OCI-LY3 (cell line): ENCODE measurements at regions not wholly inside any gene's neighbourhood (a gene's known extent, or its start where the extent isn't known, plus 50 kb on each side); places are given as distances from the start of the nearest gene placed in this dataset.

ENCODE experiments used
- H2AFZ ChIP-seq: fragments of 200-600, 300-600 bp; shearing (Covaris generic); 2 replicates; pipeline ENCODE4 v1.6.0; 2014; ENCODE audit warnings: antibody characterized with exemption, low read depth, low read length
- H3K27ac ChIP-seq: fragments of 200-600, 300-600 bp; sonication (generic); 2 replicates; pipeline ENCODE4 v1.5.1; 2014; ENCODE audit warnings: mild to moderate bottlenecking, low read length, moderate library complexity, mixed read lengths
- H3K27me3 ChIP-seq: fragments of 200-600, 300-600 bp; sonication (generic); 2 replicates; pipeline ENCODE4 v1.6.1; 2014; ENCODE audit warnings: low read depth, low read length, mixed read lengths
- H3K36me3 ChIP-seq: fragments of 200-600, 300-600 bp; sonication (generic); replicated peaks from 2 replicates; pipeline ENCODE3; 2014; ENCODE audit warnings: low read depth, low read length, mixed read lengths
- H3K4me1 ChIP-seq: fragments of 300-600, 200-600 bp; sonication (generic); 2 replicates; pipeline ENCODE4 v1.6.1; 2014; ENCODE audit warnings: low read length, mixed read lengths
- H3K4me2 ChIP-seq: fragments of 200-600, 300-600 bp; sonication (generic); 2 replicates; pipeline ENCODE4 v1.6.1; 2014; ENCODE audit warnings: low read length, mixed read lengths
- H3K4me3 ChIP-seq: fragments of 300-600, 200-600 bp; sonication (generic); 2 replicates; pipeline ENCODE4 v1.5.1; 2014; ENCODE audit warnings: antibody characterized with exemption, mild to moderate bottlenecking, low read length, moderate library complexity
- H3K79me2 ChIP-seq: fragments of 300-600, 200-600 bp; shearing (Covaris generic); 2 replicates; pipeline ENCODE4 v1.6.1; 2014; ENCODE audit warnings: mild to moderate bottlenecking, low read length, mixed read lengths
- H3K9ac ChIP-seq: fragments of 300-600, 200-600 bp; shearing (Covaris generic); 2 replicates; pipeline ENCODE4 v1.6.0; 2014; ENCODE audit warnings: mild to moderate bottlenecking, low read length, moderate library complexity
- H3K9me3 ChIP-seq: fragments of 200-600, 300-600 bp; shearing (Covaris generic); 2 replicates; pipeline ENCODE4 v1.6.1; 2014; ENCODE audit warnings: low read length, mixed read lengths; ENCODE audit not compliant: insufficient read depth
- H4K20me1 ChIP-seq: fragments of 200-600, 300-600 bp; sonication (generic); 2 replicates; pipeline ENCODE4 v1.6.1; 2016; ENCODE audit warnings: low read length, mixed read lengths; ENCODE audit not compliant: insufficient read depth
- EZH2phosphoT487 ChIP-seq: fragments of 200-600 bp; shearing (Covaris generic); IDR thresholded peaks from 2 replicates; pipeline ENCODE4 v1.6.1; 2018; ENCODE audit warnings: antibody characterized with exemption, mixed run types, low read depth
- TF ChIP-seq, protein P1 (sequence below): fragments of 200-600, 300-600 bp; sonication (generic); IDR thresholded peaks from 2 replicates; pipeline ENCODE4 v1.5.1; 2014; ENCODE audit warnings: antibody characterized with exemption, low read length, low read depth

DNA sequence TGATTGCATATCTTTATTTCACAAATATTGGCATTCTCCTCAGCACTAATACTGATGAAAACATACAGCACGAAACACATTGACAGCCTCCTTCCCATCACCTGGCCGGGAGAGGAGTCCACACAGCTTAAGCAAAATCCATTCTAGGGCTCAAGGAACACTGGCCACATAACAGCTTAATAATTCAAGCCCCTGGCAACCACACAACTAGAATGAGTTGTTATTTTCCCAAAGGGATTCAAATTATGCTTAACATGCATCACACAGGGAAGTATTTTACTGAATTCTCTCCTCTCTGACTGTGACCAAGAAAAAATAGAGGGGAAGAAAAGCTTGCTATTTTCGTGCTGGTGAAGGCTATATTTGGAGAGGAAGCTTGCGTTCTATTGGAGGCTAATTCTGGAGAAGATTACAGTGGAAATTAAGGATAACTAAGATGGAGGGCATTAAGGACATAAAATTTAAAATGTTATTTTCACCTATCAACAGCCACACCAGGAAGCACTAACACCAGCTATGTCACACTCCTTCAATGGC lies 198.5 kb downstream of the ADGRG6 start:
- Histone ChIP-seq H3K4me3 (no peak overlapping the region), H3K9ac (no peak overlapping the region), H3K4me1 (no peaks in the 10 kb centered on the region), H3K36me3 (no peaks in the 10 kb centered on the region), H4K20me1 (no peaks in the 10 kb centered on the region), H3K79me2 (no peaks in the 10 kb centered on the region), H3K9me3 (no peaks in the 10 kb centered on the region), H3K4me2 (no peak overlapping the region), H2AFZ (no peak overlapping the region), H3K27ac (no peak overlapping the region), H3K27me3 (no peaks in the 10 kb centered on the region)
- TF ChIP-seq, protein P1, sequence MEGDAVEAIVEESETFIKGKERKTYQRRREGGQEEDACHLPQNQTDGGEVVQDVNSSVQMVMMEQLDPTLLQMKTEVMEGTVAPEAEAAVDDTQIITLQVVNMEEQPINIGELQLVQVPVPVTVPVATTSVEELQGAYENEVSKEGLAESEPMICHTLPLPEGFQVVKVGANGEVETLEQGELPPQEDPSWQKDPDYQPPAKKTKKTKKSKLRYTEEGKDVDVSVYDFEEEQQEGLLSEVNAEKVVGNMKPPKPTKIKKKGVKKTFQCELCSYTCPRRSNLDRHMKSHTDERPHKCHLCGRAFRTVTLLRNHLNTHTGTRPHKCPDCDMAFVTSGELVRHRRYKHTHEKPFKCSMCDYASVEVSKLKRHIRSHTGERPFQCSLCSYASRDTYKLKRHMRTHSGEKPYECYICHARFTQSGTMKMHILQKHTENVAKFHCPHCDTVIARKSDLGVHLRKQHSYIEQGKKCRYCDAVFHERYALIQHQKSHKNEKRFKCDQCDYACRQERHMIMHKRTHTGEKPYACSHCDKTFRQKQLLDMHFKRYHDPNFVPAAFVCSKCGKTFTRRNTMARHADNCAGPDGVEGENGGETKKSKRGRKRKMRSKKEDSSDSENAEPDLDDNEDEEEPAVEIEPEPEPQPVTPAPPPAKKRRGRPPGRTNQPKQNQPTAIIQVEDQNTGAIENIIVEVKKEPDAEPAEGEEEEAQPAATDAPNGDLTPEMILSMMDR = no peak
- no peak for TF ChIP-seq EZH2phosphoT487

DNA sequence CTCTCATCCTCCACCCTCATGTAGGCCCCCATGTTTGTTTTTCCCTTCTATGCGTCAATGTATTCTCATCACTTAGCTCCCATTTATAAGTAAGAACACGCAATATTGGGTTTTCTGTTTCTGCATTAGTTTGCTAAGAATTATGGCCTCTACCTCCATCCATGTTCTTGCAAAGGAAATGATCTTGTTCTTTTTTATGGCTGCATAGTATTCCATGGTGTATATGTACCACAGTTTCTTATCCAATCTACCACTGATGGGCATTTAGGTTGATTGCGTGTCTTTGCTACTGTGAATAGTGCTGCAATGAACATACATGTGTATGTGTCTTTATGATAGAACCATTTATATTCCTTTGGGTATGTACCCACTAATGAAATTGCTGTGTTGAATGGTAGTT lies 200.0 kb downstream of the ADGRG6 start:
- no peaks in the 10 kb centered on the region for H3K79me2 ChIP-seq
- no peak overlapping the region for H3K27ac ChIP-seq
- H3K9ac ChIP-seq = no peak overlapping the region
- H3K4me1 ChIP-seq = no peaks in the 10 kb centered on the region
- no peak overlapping the region for H3K4me3 ChIP-seq
- no peaks in the 10 kb centered on the region for H3K27me3 ChIP-seq
- TF ChIP-seq, protein P1 = no peak
- TF ChIP-seq EZH2phosphoT487 = no peak
- H3K9me3 ChIP-seq = no peaks in the 10 kb centered on the region
- no peaks in the 10 kb centered on the region for H4K20me1 ChIP-seq
- H2AFZ ChIP-seq = no peak overlapping the region
- H3K36me3 ChIP-seq = no peaks in the 10 kb centered on the region
- no peak overlapping the region for H3K4me2 ChIP-seq

DNA sequence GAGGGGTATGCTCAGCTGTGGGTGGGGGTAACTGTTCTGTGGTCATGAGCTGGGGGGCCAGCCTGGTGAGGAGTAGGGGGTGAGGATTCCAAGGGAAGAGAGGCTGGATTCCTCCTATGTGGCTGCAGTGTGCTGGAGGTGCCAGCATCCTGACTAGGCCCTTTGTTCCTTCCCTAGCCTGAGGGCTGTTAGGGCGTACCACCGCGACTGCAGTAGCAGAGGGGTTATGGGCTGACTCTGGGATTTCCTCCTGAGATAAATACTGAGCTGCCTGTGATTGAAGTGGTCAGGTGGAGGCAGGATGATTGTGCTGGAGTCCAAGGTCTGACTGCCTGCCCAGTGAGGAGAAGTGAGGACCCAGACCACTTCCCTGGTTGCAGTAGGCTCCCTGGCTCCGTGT lies 205.3 kb downstream of the ADGRG6 start:
- H3K9me3 ChIP-seq = no peaks in the 10 kb centered on the region
- no peak overlapping the region for H2AFZ ChIP-seq
- no peak overlapping the region for H3K4me3 ChIP-seq
- H3K4me2 ChIP-seq = no peak overlapping the region
- H3K36me3 ChIP-seq = no peaks in the 10 kb centered on the region
- no peaks in the 10 kb centered on the region for H3K4me1 ChIP-seq
- TF ChIP-seq EZH2phosphoT487 = no peak
- TF ChIP-seq, protein P1 = no peak
- no peaks in the 10 kb centered on the region for H3K79me2 ChIP-seq
- no peaks in the 10 kb centered on the region for H3K27me3 ChIP-seq
- H3K27ac ChIP-seq = no peak overlapping the region
- H3K9ac ChIP-seq = no peak overlapping the region
- no peaks in the 10 kb centered on the region for H4K20me1 ChIP-seq

DNA sequence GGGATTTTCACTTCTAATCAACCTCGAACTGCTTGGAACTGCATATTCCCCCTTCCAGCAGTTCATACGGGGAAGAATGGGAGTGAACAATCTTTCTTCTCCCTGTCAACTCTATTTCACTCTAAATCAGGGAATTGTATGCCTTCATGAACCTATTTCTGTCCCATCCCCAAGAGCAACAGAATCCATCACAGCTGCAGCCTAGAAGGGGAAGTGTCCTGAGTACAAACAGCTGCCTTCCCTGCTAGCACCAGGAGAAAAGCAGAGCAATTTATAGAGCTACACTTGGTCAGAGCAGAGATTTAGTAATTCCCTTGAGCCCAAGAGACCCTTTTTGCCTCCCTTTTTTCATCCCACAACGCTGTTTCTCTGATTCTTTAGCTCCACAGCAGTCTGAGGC lies 208.4 kb downstream of the ADGRG6 start:
- no peak overlapping the region for H3K4me3 ChIP-seq
- no peaks in the 10 kb centered on the region for H3K36me3 ChIP-seq
- no peak for TF ChIP-seq EZH2phosphoT487
- TF ChIP-seq, protein P1 = no peak
- H3K27ac ChIP-seq = no peak overlapping the region
- no peaks in the 10 kb centered on the region for H3K27me3 ChIP-seq
- no peak overlapping the region for H2AFZ ChIP-seq
- H3K4me1 ChIP-seq = no peaks in the 10 kb centered on the region
- H4K20me1 ChIP-seq = no peaks in the 10 kb centered on the region
- H3K9me3 ChIP-seq = no peaks in the 10 kb centered on the region
- H3K79me2 ChIP-seq = no peaks in the 10 kb centered on the region
- H3K4me2 ChIP-seq = no peak overlapping the region
- no peak overlapping the region for H3K9ac ChIP-seq
